Upper lobe of right lung (tissue), 1 donor: ENCODE measurements at regions not wholly inside any gene's neighbourhood (a gene's known extent, or its start where the extent isn't known, plus 50 kb on each side); places are given as distances from the start of the nearest gene placed in this dataset.

ENCODE experiments used
- ATAC-seq: fragments of 200-7000 bp; cut with Tn5 transposase; one replicate; pipeline ENCODE4 v1.9.1; 2020; ENCODE audit warnings: mild to moderate bottlenecking, moderate library complexity
- DNase-seq: peaks from one replicate; pipeline ENCODE4 v3.0.0-alpha.2; 2020
- H3K27ac ChIP-seq: fragments of 200-600 bp; one replicate; pipeline ENCODE4 v1.8.0; 2022
- H3K27me3 ChIP-seq: fragments of 200-600 bp; one replicate; pipeline ENCODE4 v1.8.0; 2022; ENCODE audit warnings: mild to moderate bottlenecking
- H3K36me3 ChIP-seq: fragments of 200-600 bp; one replicate; pipeline ENCODE4 v1.8.0; 2022
- H3K4me1 ChIP-seq: fragments of 200-600 bp; one replicate; pipeline ENCODE4 v1.8.0; 2022
- H3K4me3 ChIP-seq: fragments of 200-600 bp; one replicate; pipeline ENCODE4 v1.8.0; 2022; ENCODE audit warnings: mild to moderate bottlenecking
- H3K9me3 ChIP-seq: fragments of 200-600 bp; one replicate; pipeline ENCODE4 v1.8.0; 2022
- CTCF ChIP-seq: fragments of 200-600 bp; IDR thresholded peaks from one replicate; pipeline ENCODE4 v1.8.0; 2022; ENCODE audit warnings: antibody characterized with exemption
- intact Hi-C: fragments of 100-400 bp; cut with DNase I; formaldehyde crosslinking; loops from one replicate; pipeline ENCODE4 v1.11.0; 2022
- donor health status: DM: no; HTN: yes; CAD: no; lungs with severe emphysema.

DNA sequence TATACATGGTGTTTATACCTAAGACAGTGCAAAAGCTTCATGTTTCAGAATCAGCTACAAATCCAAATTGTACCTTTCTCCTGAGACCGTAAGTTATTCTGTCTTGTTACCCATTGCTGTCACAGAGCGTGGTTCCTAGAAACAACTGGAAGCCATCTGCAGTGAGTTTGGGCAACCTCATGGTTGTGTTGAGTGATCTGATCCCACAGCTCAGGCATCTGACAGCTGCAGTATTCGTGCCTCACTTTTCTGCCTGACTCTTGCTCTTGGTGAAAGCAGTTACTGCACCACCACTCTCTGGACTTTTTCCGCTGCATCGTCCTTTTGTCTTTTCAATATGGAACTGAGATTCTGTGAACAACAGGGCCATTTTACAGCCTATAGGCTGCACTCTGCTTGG is 752.6 kb downstream of the MAFB start:
- Histone ChIP-seq H3K9me3 (no peaks in the 10 kb centered on the region), H3K4me3 (no peak overlapping the region), H3K27me3 (no peaks in the 10 kb centered on the region), H3K36me3 (no peaks in the 10 kb centered on the region), H3K4me1 (peaks cover 5% of the 10 kb centered on the region), H3K27ac (no peak overlapping the region)
- intact Hi-C loops, result no loop called here
- TF ChIP-seq CTCF, result no peak
- ATAC-seq, result no peak
- no peak for DNase-seq

DNA sequence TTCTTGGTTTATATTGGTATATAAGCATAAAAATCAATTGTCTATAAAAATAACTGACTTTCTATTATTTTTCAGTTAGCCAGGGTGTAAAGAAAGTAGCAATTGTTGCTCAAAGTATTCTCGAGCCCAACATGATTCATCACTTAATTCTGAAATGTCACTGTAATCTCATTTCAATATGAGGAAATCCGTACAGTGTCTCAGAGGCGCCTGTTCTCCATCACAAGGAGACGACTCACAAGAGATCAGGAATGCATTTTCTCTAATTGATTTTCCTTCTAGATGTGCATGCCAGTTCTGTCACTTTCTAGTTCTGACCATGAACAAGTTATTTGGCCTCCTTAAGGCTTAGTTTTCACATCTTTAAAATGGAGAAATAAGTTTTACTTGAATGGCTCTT is 753.1 kb downstream of the MAFB start:
- Histone ChIP-seq H3K27me3 (no peaks in the 10 kb centered on the region), H3K27ac (no peak overlapping the region), H3K36me3 (no peaks in the 10 kb centered on the region), H3K4me1 (peaks cover under 1% of the 10 kb centered on the region), H3K4me3 (no peak overlapping the region), H3K9me3 (no peaks in the 10 kb centered on the region)
- intact Hi-C loops, result no loop called here
- no peak for DNase-seq
- ATAC-seq, result no peak
- no peak for TF ChIP-seq CTCF

DNA sequence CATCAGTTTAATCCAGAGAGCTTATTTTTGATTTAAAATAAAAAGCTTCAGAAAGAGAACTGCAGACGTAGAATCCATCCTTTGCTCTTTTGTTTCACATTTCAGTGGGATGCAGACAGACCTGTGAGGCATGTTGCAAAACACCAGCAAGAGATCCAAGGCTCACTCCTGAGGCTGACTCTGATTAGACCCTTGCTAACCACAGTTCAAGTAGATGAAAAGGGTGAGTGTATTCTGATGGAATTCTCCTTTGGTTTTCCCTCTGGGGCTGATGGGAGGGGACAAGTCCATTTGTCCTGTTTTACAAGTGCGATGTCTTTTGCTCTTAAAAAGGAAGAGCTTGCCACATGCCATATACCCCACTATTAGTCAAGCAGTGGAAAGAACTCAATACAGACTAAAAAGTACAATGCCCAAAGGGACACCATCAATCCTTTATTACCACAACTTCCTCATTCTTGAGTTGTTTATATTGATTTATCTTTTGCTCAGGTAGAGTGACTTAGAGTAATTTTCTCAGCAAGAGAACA is 772.7 kb downstream of the MAFB start:
- H3K27ac ChIP-seq, result no peak overlapping the region

GRCh38 chr20:39913274-39913673 is 775.8 kb downstream of the MAFB start:
- intact Hi-C loops, result no loop called here
- no peak for TF ChIP-seq CTCF

More for the DNA sequence above, 772.7 kb downstream of the MAFB start:
- no peaks in the 10 kb centered on the region for H3K4me1 ChIP-seq
- H3K27me3 ChIP-seq, result peaks cover 3% of the 10 kb centered on the region
- intact Hi-C loops, result no loop called here
- H3K36me3 ChIP-seq, result no peaks in the 10 kb centered on the region
- no peak for ATAC-seq
- no peak overlapping the region for H3K4me3 ChIP-seq
- H3K9me3 ChIP-seq, result no peaks in the 10 kb centered on the region
- TF ChIP-seq CTCF, result no peak
- DNase-seq, result no peak

DNA sequence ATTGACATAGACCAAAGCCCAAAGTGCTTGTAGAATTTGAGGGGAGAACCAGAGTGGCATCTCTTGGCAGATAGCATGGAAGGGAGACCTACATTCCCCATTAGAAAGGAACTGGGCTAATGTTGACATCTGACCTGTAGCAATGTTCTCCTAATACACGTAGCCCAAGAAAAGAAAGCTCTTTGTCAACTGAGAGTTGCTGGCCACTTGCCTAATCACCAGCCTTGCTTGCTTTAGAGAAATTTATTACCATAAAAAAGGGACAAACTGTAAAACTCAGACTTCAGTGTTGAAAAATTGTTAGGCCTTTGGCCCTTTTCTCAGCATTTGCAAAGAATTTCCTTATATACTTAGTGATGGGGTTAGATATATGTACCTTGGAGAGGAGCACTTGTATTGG is 777.5 kb downstream of the MAFB start:
- DNase-seq (no peak), ATAC-seq (no peak)
- H3K27me3 ChIP-seq, result no peaks in the 10 kb centered on the region
- H3K4me1 ChIP-seq, result no peaks in the 10 kb centered on the region
- no peak for TF ChIP-seq CTCF
- no peaks in the 10 kb centered on the region for H3K9me3 ChIP-seq
- H3K27ac ChIP-seq, result no peak overlapping the region
- intact Hi-C loops, result no loop called here
- no peak overlapping the region for H3K4me3 ChIP-seq
- H3K36me3 ChIP-seq, result no peaks in the 10 kb centered on the region

More at GRCh38 chr20:39913274-39913673, 775.8 kb downstream of the MAFB start:
- H3K36me3 ChIP-seq, result no peaks in the 10 kb centered on the region
- ATAC-seq (no peak), DNase-seq (no peak)
- H3K9me3 ChIP-seq, result no peaks in the 10 kb centered on the region
- H3K27me3 ChIP-seq, result peaks cover 2% of the 10 kb centered on the region
- H3K27ac ChIP-seq, result no peak overlapping the region
- H3K4me3 ChIP-seq, result no peak overlapping the region
- H3K4me1 ChIP-seq, result no peaks in the 10 kb centered on the region

DNA sequence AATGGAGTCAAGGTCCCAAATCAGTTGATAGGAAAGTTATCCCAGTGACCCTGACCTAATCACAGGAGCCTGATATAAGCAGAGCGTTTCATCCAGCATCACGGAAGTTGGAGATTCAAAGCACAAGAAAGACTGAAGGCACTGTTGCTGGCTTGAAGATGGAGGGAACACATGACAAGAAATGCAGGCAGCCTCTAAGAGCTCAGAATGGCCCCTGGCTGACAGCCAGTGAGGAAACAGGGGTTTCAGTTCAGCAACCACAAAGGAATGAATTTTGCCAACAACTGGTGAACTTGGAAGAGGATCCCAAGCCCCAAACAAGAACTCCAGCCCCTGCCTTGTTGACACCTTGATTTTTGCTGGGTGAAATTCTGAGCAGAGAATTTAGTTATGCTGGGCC is 778.5 kb downstream of the MAFB start:
- Histone ChIP-seq H3K36me3 (no peaks in the 10 kb centered on the region), H3K27ac (no peak overlapping the region), H3K4me3 (no peak overlapping the region), H3K27me3 (no peaks in the 10 kb centered on the region), H3K9me3 (no peaks in the 10 kb centered on the region), H3K4me1 (no peaks in the 10 kb centered on the region)
- DNase-seq (no peak), ATAC-seq (no peak)
- intact Hi-C loops, result no loop called here
- no peak for TF ChIP-seq CTCF
